GOT3 (cell line): ENCODE measurements at regions not wholly inside any gene's neighbourhood (a gene's known extent, or its start where the extent isn't known, plus 50 kb on each side); places are given as distances from the start of the nearest gene placed in this dataset.

Source experiments
- DNase-seq: peaks from one replicate; lab custom pipeline; 2025; ENCODE audit warnings: mixed read lengths; lab: John Stamatoyannopoulos, UW

DNA sequence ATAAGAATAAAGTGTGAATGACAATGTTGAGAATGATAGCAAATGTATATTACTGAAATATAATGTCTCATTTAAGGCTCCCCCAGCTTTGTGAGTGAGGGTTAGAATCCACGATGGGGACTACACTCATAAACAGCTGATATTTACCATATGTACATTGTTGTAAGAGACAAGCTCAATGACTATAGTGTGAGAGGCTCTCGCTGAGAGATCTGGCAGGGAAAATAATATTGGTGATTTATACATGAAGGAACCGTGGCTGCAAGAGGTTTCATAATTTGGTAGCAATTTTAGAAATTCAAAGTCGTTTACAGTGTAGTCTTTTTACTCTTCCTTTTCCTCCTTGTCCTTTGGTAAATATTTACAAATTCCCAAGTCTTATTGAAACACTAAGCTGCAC, 342.2 kb upstream of the AKR1E2 start:
- no peak for DNase-seq

DNA sequence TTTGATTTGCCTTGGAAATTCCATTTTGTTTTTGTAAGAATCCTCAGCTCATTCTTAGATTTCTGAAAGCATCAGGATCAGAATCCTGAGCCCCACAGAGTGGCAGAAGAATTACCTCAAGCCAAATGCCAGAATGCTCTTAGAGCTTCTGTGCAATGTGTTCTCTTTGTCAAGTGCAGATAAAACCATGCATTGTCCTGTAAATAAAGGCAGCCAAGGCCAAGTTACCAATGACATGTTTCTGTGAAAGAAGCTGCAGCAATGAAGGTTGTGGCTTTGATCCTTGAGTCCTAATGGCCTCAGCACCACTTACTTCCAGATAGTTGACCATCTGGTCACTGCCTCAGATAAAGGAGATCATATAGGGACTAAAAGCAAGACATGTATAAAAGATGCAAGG, 343.3 kb upstream of the AKR1E2 start:
- no peak for DNase-seq

GRCh38 chr10:4481192-4481591, 344.8 kb upstream of the AKR1E2 start:
- DNase-seq, result no peak

- no peak for DNase-seq
These were observed 346.7 kb upstream of the AKR1E2 start for GRCh38 chr10:4479342-4479741.

DNA sequence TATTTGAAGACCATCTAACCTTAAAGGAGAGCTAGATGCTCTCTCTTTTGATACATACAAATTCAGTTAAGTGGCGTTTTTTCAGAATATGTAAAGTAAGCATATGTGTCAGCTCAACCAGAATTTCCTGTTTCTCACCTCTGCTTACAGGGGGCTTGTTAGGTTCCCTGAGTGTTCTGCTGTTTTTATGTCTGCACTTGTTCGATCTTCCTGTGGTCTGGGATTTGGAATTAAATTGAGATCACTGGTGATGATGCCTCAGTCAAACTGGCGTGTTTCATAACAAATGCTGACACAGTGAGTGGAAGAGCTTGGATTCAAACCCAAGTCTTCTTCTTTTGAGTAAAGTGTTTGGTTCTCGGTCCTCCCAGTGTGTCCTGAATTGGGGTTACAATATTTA, 348.3 kb upstream of the AKR1E2 start:
- no peak for DNase-seq

- DNase-seq, result no peak
These were observed 350.0 kb upstream of the AKR1E2 start for GRCh38 chr10:4475827-4476490.

- no peak for DNase-seq
These were observed 351.2 kb upstream of the AKR1E2 start for GRCh38 chr10:4474829-4475228.

GRCh38 chr10:4473977-4474376, 352.0 kb upstream of the AKR1E2 start:
- no peak for DNase-seq

DNA sequence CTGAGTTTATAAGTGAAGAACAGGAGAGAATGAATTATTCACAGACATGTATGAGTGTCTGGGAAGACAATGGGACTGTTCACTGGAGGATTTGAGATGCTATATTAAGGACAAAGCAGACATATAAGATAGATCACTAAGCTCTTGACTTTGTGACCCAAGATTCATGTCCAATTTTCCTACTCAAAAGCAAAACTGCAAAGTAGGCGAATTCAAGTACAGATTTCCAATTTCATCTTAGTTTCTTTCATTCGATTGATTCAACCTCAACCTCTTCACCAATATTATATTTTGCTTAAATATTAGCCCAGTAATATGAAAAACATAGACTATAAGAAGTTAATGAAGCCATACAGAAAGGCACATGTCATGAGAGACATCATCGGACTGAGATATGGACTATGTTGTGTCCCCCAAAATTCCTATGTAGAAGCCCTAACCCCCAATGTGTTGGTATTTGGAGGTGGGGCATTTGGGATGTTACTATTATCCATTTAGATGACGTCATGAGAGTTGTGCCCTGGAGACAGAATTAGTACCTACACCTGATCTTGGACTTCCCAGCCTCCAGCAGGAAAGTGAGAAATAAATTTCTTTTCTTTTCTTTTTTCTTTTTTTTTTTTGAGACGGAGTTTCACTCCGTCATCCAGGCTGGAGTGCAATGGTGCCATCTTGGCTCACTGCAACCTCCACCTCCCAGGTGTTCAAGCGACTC, 353.7 kb upstream of the AKR1E2 start:
- DNase-seq, result no peak

DNA sequence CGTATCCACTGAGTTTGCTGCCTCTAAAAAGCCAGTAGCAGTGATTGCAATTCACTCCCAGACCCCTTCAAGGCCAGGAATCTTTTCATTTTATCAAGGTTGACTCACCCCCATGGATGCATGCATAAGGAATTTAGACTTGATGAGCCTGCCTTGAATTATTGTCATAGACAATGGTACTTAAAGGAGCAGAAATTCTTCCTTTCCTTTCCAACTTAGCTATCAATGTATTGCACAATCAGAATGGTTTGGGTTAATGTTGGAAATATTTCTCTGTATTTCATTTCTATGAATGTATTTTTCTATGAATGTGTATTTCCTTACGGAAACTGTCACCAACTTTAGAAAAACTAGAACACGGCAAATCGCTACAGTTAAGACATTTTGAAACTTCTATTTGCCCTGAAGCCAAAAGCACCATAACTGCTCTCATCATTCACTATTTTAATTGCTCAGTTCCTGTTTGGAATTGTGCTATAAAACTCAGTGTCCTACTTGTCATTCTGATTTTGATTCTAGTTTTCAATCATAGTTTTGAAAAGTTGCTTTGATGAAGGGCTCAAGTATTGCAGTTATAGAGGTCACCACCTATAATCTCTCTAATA, 355.7 kb upstream of the AKR1E2 start:
- no peak for DNase-seq

GRCh38 chr10:4467481-4467880, 358.5 kb upstream of the AKR1E2 start:
- no peak for DNase-seq

DNA sequence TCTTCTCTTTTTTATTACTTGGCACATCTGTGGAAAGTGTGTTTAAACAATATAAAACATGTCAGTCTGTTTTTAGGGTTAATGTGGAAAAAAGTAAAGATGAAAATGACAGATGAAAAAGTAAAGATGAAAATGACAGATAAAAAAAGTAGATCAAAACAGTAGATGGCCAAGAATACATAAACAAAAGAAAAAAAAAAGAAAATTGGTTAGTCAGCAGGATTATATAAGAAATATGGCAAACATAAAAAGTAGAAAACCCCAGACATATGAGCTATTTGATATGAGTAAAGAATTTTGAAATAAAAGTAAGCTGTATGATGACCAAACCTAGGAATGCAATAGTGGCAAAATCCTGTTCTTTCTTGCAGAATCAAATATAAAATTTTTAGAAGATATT, 365.7 kb upstream of the AKR1E2 start:
- no peak for DNase-seq

DNA sequence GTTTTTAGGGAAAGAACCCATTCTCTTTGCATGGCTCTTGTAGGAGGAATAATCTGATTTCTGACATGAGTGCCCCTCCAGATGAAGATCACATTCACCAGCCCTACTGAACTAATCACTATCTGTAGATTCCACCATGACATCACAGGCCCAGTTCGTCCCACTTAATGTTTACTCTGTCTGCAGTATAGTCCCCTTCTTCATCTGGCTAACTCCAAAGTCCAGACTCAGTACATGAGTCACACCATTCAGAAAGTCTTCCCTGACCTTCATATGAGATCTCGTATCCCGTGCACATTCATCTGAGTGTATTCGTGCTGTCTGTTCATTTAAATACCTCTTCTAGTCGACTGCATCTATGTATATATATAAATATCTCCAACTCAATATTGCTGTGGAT, 366.5 kb upstream of the AKR1E2 start:
- no peak for DNase-seq

- no peak for DNase-seq
These were observed 368.4 kb upstream of the AKR1E2 start for GRCh38 chr10:4457597-4457996.

DNA sequence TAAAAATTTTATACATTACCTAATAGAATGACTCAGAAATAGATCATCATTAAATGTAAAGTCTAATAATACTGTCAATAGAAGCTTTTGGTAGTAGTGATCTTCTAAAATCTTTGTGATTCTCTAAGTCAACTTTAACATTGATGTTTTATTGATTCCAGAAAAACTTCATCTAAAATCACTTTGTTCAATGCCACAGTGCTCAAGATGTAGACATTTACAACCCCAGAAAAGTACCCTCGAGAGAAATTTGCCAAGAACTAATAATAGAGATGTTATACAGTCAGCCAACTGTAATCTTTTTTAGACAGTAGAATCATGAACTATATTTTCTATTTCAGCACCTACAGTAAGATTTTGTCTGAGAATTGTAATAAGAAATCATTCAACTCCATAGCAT, 369.2 kb upstream of the AKR1E2 start:
- no peak for DNase-seq

DNA sequence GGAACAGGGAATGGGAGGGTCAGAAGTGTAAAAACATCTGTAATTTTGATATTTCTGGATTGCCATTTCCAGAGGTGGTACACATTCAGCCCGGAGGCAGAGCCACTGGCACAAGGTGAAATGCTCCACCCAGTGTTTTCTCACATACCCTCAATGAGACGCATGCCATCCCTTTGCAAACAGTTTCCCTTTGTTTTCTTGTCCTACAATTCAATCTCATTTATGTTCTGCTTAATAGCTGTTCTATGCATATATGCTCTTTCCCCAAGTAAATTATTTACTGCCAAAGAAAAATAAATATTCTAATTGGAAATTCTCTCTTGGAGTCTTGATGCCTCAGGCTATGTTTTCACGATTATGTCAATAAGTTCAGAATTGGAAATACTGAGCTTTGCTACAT, 369.7 kb upstream of the AKR1E2 start:
- DNase-seq, result no peak

GRCh38 chr10:4453950-4454349, 372.1 kb upstream of the AKR1E2 start:
- no peak for DNase-seq

DNA sequence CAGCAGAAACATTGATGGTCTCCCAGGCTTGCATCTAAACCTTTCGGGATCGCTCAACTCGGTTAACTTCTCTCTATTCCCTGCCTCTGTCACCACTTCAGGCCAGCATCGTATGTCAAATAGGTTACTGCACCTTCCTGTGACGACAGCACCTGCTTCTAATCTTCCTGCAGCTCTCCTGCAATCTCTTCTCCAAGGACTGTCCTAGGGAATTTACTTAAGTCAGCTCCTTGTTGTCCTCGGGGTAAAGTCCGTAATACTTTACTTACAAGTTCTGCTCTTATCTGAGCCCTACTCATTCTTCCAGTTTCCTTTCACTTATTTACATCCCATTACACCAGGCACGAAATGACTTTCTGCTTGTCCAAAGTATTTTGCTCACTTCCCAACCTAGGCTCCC, 372.7 kb upstream of the AKR1E2 start:
- no peak for DNase-seq

GRCh38 chr10:4450981-4451908, 374.8 kb upstream of the AKR1E2 start:
- DNase-seq, result no peak

DNA sequence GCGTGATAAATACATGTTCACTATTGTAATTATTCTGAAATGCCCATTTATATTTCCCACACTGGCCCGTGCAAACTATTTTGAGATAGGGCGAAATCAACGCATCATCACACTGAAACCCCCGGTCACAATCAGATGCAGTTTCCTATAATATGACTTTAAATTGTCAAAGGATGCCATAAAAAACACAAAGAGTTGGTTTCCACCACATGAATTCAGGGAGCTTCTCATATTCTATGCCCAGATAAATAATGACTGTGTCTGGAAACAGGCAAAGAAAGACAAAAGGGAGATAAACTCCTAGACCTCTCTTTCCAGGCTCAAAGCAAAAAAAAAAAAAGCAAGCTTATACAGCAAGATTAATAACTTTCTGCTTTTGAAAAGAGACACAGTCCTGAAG, 375.8 kb upstream of the AKR1E2 start:
- no peak for DNase-seq

DNA sequence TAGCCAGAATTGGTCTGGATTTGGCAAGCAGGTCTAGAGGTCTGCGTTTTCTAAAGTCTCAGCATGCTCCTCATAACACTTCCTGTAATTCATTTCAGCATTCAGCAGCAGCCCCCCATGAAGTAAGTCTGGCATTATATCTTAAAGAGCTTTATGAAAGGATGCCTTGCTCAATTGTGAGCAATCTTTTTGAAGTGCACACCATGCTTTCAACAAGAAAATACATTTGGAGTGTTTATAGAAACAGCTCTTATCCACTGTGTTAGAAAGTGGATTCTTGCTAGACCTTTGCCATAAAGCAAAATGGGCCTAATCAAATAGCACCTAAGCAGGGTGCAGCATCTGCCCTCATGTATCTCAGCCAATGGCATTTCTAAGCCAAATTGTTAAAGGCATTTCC, 378.0 kb upstream of the AKR1E2 start:
- no peak for DNase-seq

DNA sequence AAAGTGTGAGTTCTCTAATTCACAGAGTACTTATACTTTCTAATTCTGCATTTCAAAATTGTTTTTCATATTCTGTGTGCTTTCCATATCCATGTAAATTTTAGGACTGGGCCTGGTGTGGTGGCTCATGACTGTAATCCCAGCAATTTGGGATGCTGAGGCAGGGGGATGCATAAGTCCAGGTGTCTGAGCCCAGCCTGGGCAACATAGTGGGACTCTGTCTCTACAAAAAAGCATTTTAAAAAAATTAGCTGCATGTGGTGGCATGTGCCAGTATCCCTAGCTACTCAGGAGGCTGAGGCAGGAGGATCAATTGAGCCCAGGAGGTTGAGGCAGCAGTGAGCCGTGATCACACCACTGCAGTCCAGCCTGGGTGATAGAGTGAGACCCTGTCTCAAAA, 382.6 kb upstream of the AKR1E2 start:
- no peak for DNase-seq
